H1 (cell line): ENCODE measurements at regions not wholly inside any gene's neighbourhood (a gene's known extent, or its start where the extent isn't known, plus 50 kb on each side); places are given as distances from the start of the nearest gene placed in this dataset.

Experiments
- CTCF ChIA-PET: fragments of 300-600 bp; sonication (Branson Sonifier 250); formaldehyde crosslinking; loops from one replicate; lab custom pipeline; 2021; ENCODE audit not compliant: partially characterized antibody; lab: Charles Lee
- POLR2A ChIA-PET: fragments of 300-600 bp; sonication (Branson Sonifier 250); formaldehyde crosslinking; loops from one replicate; lab custom pipeline; 2021; ENCODE audit warnings: inconsistent platforms; ENCODE audit not compliant: partially characterized antibody; lab: Charles Lee
- DNase-seq, 2 experiments: peaks; one replicate each; pipeline versions ENCODE4 v3.0.0 to v3.0.0-alpha.2; 2010 to 2022; ENCODE audit warnings: low spot score in 2 of 2, low read depth in 1 of 2, mixed read lengths in 1 of 2
- FAIRE-seq: peaks from 2 replicates; lab custom pipeline; 2011; peaks lifted over from hg19 to GRCh38; lab: Jason Lieb, UNC
- H2AFZ ChIP-seq: 2 replicates; pipeline ENCODE4 v1.8.1; 2012; ENCODE audit warnings: low read length, inconsistent platforms
- H2AK5ac ChIP-seq: 2 replicates; pipeline ENCODE4 v1.6.1; 2013; ENCODE audit warnings: low read depth, low read length
- H2BK120ac ChIP-seq: replicated peaks from 2 replicates; pipeline ENCODE3; 2013; ENCODE audit warnings: low read depth, low read length, inconsistent platforms
- H2BK12ac ChIP-seq: 2 replicates; pipeline ENCODE4 v1.6.1; 2013; ENCODE audit warnings: low read depth, low read length
- H2BK15ac ChIP-seq: 2 replicates; pipeline ENCODE4 v1.6.1; 2013; ENCODE audit warnings: low read length
- H2BK20ac ChIP-seq: 2 replicates; pipeline ENCODE4 v1.6.1; 2013; ENCODE audit warnings: low read length
- H2BK5ac ChIP-seq: 2 replicates; pipeline ENCODE4 v1.6.1; 2013; ENCODE audit warnings: low read depth, low read length
- H3K14ac ChIP-seq: 2 replicates; pipeline ENCODE4 v1.6.1; 2013; ENCODE audit warnings: inconsistent platforms; ENCODE audit not compliant: insufficient read length
- H3K18ac ChIP-seq: 2 replicates; pipeline ENCODE4 v1.6.1; 2013; ENCODE audit warnings: low read length; ENCODE audit errors: extremely low read depth
- H3K23ac ChIP-seq: 2 replicates; pipeline ENCODE4 v1.6.1; 2013; ENCODE audit warnings: inconsistent platforms; ENCODE audit not compliant: insufficient read length
- H3K23me2 ChIP-seq: 2 replicates; pipeline ENCODE4 v1.6.1; 2013; ENCODE audit warnings: low read depth, low read length
- H3K27ac ChIP-seq: 2 replicates; pipeline ENCODE4 v1.6.1; 2011; ENCODE audit warnings: low read depth, low read length, inconsistent platforms
- H3K27me3 ChIP-seq, 4 experiments: replicated peaks in 1 of 4; 1 replicate in 1 of 4; 2 replicates in 3 of 4; pipeline versions ENCODE4 v1.6.1 to v1.8.1; 2011 to 2013; ENCODE audit warnings: low read length in 3 of 4, mild to moderate bottlenecking in 3 of 4, inconsistent platforms in 2 of 4, mixed read lengths in 2 of 4, moderate library complexity in 1 of 4; ENCODE audit not compliant: control insufficient read depth in 3 of 4, insufficient read depth in 3 of 4; ENCODE audit errors: extremely low read depth in 1 of 4
- H3K36me3 ChIP-seq, 4 experiments: 2 replicates each; pipeline versions ENCODE4 v1.6.1 to v1.8.1; 2011 to 2013; ENCODE audit warnings: mild to moderate bottlenecking in 4 of 4, low read length in 3 of 4, moderate library complexity in 2 of 4, control low read depth in 1 of 4, inconsistent platforms in 1 of 4; ENCODE audit not compliant: insufficient read depth in 4 of 4, control insufficient read depth in 2 of 4
- H3K4ac ChIP-seq: replicated peaks from 2 replicates; pipeline ENCODE3; 2013; ENCODE audit warnings: low read length, low read depth, mixed read lengths, inconsistent platforms; ENCODE audit not compliant: insufficient read length
- H3K4me1 ChIP-seq, 4 experiments: replicated peaks in 1 of 4; 1 replicate in 1 of 4; 2 replicates in 3 of 4; pipeline versions ENCODE4 v1.6.1 to v1.8.1; 2011 to 2013; ENCODE audit warnings: low read length in 3 of 4, inconsistent platforms in 2 of 4, mixed read lengths in 1 of 4; ENCODE audit not compliant: insufficient read depth in 4 of 4, control insufficient read depth in 3 of 4
- H3K4me2 ChIP-seq, 2 experiments: 2 replicates each; pipeline versions ENCODE4 v1.6.1 to v1.8.1; 2011 to 2013; ENCODE audit warnings: low read depth in 2 of 2, low read length in 2 of 2, control low read depth in 1 of 2, inconsistent platforms in 1 of 2, mild to moderate bottlenecking in 1 of 2; ENCODE audit not compliant: insufficient read depth in 1 of 2
- H3K4me3 ChIP-seq, 4 experiments: fragments of 200-600, 300-600 bp in 1 of 4; sonication (generic), shearing (Covaris generic), sonication (Bioruptor Twin) in 1 of 4; 2 replicates each; pipeline versions ENCODE4 v1.5.1 to v1.8.1; 2011 to 2016; ENCODE audit warnings: low read length in 4 of 4, low read depth in 3 of 4, control low read depth in 2 of 4, inconsistent platforms in 2 of 4, mild to moderate bottlenecking in 2 of 4, mixed read lengths in 1 of 4, moderate library complexity in 1 of 4; ENCODE audit not compliant: insufficient read depth in 2 of 4; ENCODE audit errors: extremely low read depth in 1 of 4
- H3K56ac ChIP-seq: replicated peaks from 2 replicates; pipeline ENCODE3; 2013; ENCODE audit warnings: low read depth, mild to moderate bottlenecking, mixed read lengths, low read length, inconsistent platforms; ENCODE audit not compliant: insufficient read length
- H3K79me1 ChIP-seq: 2 replicates; pipeline ENCODE4 v1.6.1; 2013; ENCODE audit warnings: low read depth, low read length, control low read depth
- H3K79me2 ChIP-seq, 2 experiments: 2 replicates each; pipeline versions ENCODE4 v1.6.1 to v1.8.1; 2012 to 2013; ENCODE audit warnings: low read length in 2 of 2, mild to moderate bottlenecking in 2 of 2, inconsistent platforms in 1 of 2; ENCODE audit not compliant: insufficient read depth in 2 of 2, control insufficient read depth in 1 of 2
- H3K9ac ChIP-seq, 4 experiments: replicated peaks in 1 of 4; 1 replicate in 1 of 4; 2 replicates in 3 of 4; pipeline versions ENCODE4 v1.6.1 to v1.8.1; 2011 to 2013; ENCODE audit warnings: low read depth in 3 of 4, low read length in 3 of 4, control low read depth in 2 of 4, mild to moderate bottlenecking in 2 of 4, moderate library complexity in 2 of 4, inconsistent platforms in 1 of 4; ENCODE audit errors: extremely low read depth in 1 of 4
- H3K9me3 ChIP-seq, 2 experiments: 2 replicates each; pipeline versions ENCODE4 v1.6.1 to v1.8.1; 2012 to 2013; ENCODE audit warnings: mild to moderate bottlenecking in 2 of 2, moderate library complexity in 2 of 2, control low read depth in 1 of 2, inconsistent platforms in 1 of 2, low read depth in 1 of 2, low read length in 1 of 2, mixed read lengths in 1 of 2; ENCODE audit not compliant: insufficient read depth in 2 of 2
- H4K20me1 ChIP-seq, 2 experiments: replicated peaks in 1 of 2; 2 replicates each; pipeline versions ENCODE3 to v1.8.1; 2011 to 2013; ENCODE audit warnings: inconsistent platforms in 2 of 2, low read length in 2 of 2, mild to moderate bottlenecking in 1 of 2; ENCODE audit not compliant: insufficient read depth in 2 of 2, control insufficient read depth in 1 of 2
- H4K5ac ChIP-seq: 2 replicates; pipeline ENCODE4 v1.6.1; 2013; ENCODE audit warnings: low read length, low read depth, mixed read lengths, inconsistent platforms; ENCODE audit not compliant: insufficient read length
- H4K8ac ChIP-seq: 2 replicates; pipeline ENCODE4 v1.8.0; 2013; ENCODE audit warnings: mild to moderate bottlenecking, moderate library complexity, low read length, inconsistent platforms; ENCODE audit not compliant: insufficient read depth; ENCODE audit errors: extremely low read depth
- H4K91ac ChIP-seq: replicated peaks from 2 replicates; pipeline ENCODE3; 2013; ENCODE audit warnings: low read length, mixed read lengths, inconsistent platforms; ENCODE audit not compliant: insufficient read length
- ATF2 ChIP-seq: IDR thresholded peaks from 2 replicates; pipeline ENCODE4 v1.6.1; 2012; ENCODE audit warnings: low read length, inconsistent platforms
- BCL11A ChIP-seq, 2 experiments: IDR thresholded peaks; one replicate each; pipeline ENCODE4 v1.6.1; 2011; ENCODE audit warnings: low read depth in 2 of 2, low read length in 2 of 2, mild to moderate bottlenecking in 2 of 2
- EP300 ChIP-seq, 2 experiments: IDR thresholded peaks; 1 replicate in 1 of 2; 2 replicates in 1 of 2; pipeline ENCODE4 v1.6.1; 2011 to 2012; ENCODE audit warnings: low read depth in 2 of 2, low read length in 2 of 2, mild to moderate bottlenecking in 2 of 2, borderline replicate concordance in 1 of 2, inconsistent platforms in 1 of 2, moderate library complexity in 1 of 2
- EZH2 ChIP-seq: fragments of 200-600 bp; sonication (generic); IDR thresholded peaks from 2 replicates; pipeline ENCODE4 v1.7.1; 2012; ENCODE audit warnings: low read depth, mild to moderate bottlenecking, moderate library complexity, low read length, inconsistent platforms; ENCODE audit not compliant: severe bottlenecking
- FOSL1 ChIP-seq: IDR thresholded peaks from 2 replicates; pipeline ENCODE4 v1.6.1; 2011; ENCODE audit warnings: mild to moderate bottlenecking, low read depth, low read length, moderate library complexity; ENCODE audit not compliant: insufficient read depth
- HDAC2 ChIP-seq, 2 experiments: fragments of 300-600 bp in 1 of 2; sonication (generic) in 1 of 2; IDR thresholded peaks; 2 replicates each; pipeline ENCODE4 v1.6.1; 2011 to 2012; ENCODE audit warnings: low read depth in 2 of 2, low read length in 2 of 2, mild to moderate bottlenecking in 2 of 2, moderate library complexity in 2 of 2, borderline replicate concordance in 1 of 2, inconsistent platforms in 1 of 2
- JUN ChIP-seq: IDR thresholded peaks from 2 replicates; pipeline ENCODE4 v1.6.1; 2011; ENCODE audit warnings: low read depth, mild to moderate bottlenecking, improper control_type of control experiment, low read length
- MAFK ChIP-seq: IDR thresholded peaks from 2 replicates; pipeline ENCODE4 v1.6.1; 2012; ENCODE audit warnings: low read depth, mild to moderate bottlenecking, improper control_type of control experiment, low read length
- PHF8 ChIP-seq: fragments of 200-600 bp; sonication (generic); conservative IDR thresholded peaks from 2 replicates; pipeline ENCODE4 v1.7.1; 2012; ENCODE audit warnings: low read depth, mild to moderate bottlenecking, inconsistent platforms, low read length, moderate library complexity
- POLR2A ChIP-seq, 2 experiments: IDR thresholded peaks; 1 replicate in 1 of 2; 2 replicates in 1 of 2; pipeline ENCODE4 v1.6.1; 2011; ENCODE audit warnings: low read depth in 2 of 2, low read length in 2 of 2, mild to moderate bottlenecking in 2 of 2; ENCODE audit errors: control extremely low read depth in 1 of 2
- POLR2AphosphoS5 ChIP-seq: IDR thresholded peaks from 2 replicates; pipeline ENCODE4 v1.6.1; 2011; ENCODE audit warnings: low read depth, low read length
- SIN3A ChIP-seq, 2 experiments: IDR thresholded peaks in 1 of 2; conservative IDR thresholded peaks in 1 of 2; 2 replicates each; pipeline ENCODE4 v1.6.1; 2011 to 2012; ENCODE audit warnings: low read length in 2 of 2, improper control_type of control experiment in 1 of 2, low read depth in 1 of 2, mild to moderate bottlenecking in 1 of 2
- WGBS, 2 experiments: shearing (Covaris generic) in 1 of 2; methylation state at CpG; one replicate each; pipeline versions ENCODE4 v1.1.6 to v1.1.7; 2013 to 2015; ENCODE audit warnings: low lambda C conversion rate in 2 of 2, mixed read lengths in 2 of 2, inconsistent platforms in 1 of 2, low coverage in 1 of 2, missing lambda C conversion rate in 1 of 2; ENCODE audit not compliant: insufficient replicate concordance in 2 of 2, insufficient coverage in 1 of 2, insufficient read length in 1 of 2; ENCODE audit errors: extremely low coverage in 1 of 2, missing lambda C conversion rate in 1 of 2; 5-methylcytosine and 5-hydroxymethylcytosine counted together

- Histone ChIP-seq H3K18ac (no peak overlapping the region), H4K5ac (no peak overlapping the region), H2BK20ac (no peak overlapping the region), H2AFZ (no peak overlapping the region), H4K20me1 (no peaks in the 10 kb centered on the region), H4K8ac (no peak overlapping the region), H3K56ac (no peak overlapping the region), H2AK5ac (no peak overlapping the region), H3K36me3 (no peaks in the 10 kb centered on the region), H3K23me2 (no peaks in the 10 kb centered on the region), H3K14ac (no peak overlapping the region), H2BK12ac (no peak overlapping the region), H3K79me1 (no peaks in the 10 kb centered on the region), H3K27me3 (no peaks in the 10 kb centered on the region), H3K9me3 (peaks cover 0 to 3% of the 10 kb centered on the region in 2 experiments; a peak in 2 of 4 replicates), H3K4me3 (no peak overlapping the region), H3K4ac (no peak overlapping the region), H3K4me1 (no peaks in the 10 kb centered on the region), H3K27ac (no peak overlapping the region), H2BK5ac (no peak overlapping the region), H3K79me2 (no peaks in the 10 kb centered on the region), H2BK15ac (no peak overlapping the region), H4K91ac (no peak overlapping the region), H3K4me2 (no peak overlapping the region), H3K9ac (no peak overlapping the region), H2BK120ac (no peak overlapping the region), H3K23ac (no peak overlapping the region)
- DNase-seq (no peak), FAIRE-seq (no peak)
- CTCF ChIA-PET, result interaction anchor here (0.8 to 0.9 kb wide), 2 partner anchors 15 to 28 kb away, joined by 3 read pairs; no protein-coding TSS in a partner anchor
- POLR2A ChIA-PET, result no interaction called here
- 83% methylated on average over 1 of the region's 1 CpG; no CpG with 5 or more reads in 1 of the 2 experiments for WGBS, 2 experiments
- no peak for TF ChIP-seq PHF8
- no peak for TF ChIP-seq SIN3A (conservative IDR thresholded peaks at IDR 0.05 in 1 of 2, IDR thresholded peaks at IDR 0.05 in 1 of 2; ENCODE audit: low read depth in 1 of 2, low read length in 2 of 2)
- no peak for TF ChIP-seq EZH2
- no peak for TF ChIP-seq BCL11A (IDR thresholded peaks at IDR 0.05; ENCODE audit: low read depth in 2 of 2, low read length in 2 of 2)
- TF ChIP-seq HDAC2 (IDR thresholded peaks at IDR 0.05; ENCODE audit: borderline replicate concordance in 1 of 2, low read depth in 2 of 2, low read length in 2 of 2), result no peak
- no peak for TF ChIP-seq POLR2A (IDR thresholded peaks at IDR 0.05; ENCODE audit: control extremely low read depth in 1 of 2, low read depth in 2 of 2, low read length in 2 of 2)
- no peak for TF ChIP-seq MAFK
- TF ChIP-seq FOSL1, result no peak
- no peak for TF ChIP-seq ATF2
- TF ChIP-seq POLR2AphosphoS5, result no peak
- TF ChIP-seq JUN, result no peak
- TF ChIP-seq EP300 (IDR thresholded peaks at IDR 0.05; ENCODE audit: borderline replicate concordance in 1 of 2, low read depth in 2 of 2, low read length in 2 of 2), result no peak
Observed at GRCh38 chr6:124907596-124907995, 54.6 kb upstream of the RNF217 start.
